Tibial nerve (tissue), 3 donors: ENCODE measurements at regions not wholly inside any gene's neighbourhood (a gene's known extent, or its start where the extent isn't known, plus 50 kb on each side); places are given as distances from the start of the nearest gene placed in this dataset.

ENCODE experiments used
- POLR2A ChIP-seq, 2 donors: fragments of 450-650 bp; IDR thresholded peaks; one replicate each; pipeline ENCODE4 v1.6.1; 2017; ENCODE audit warnings: antibody characterized with exemption in 2 of 2, mild to moderate bottlenecking in 2 of 2, moderate library complexity in 2 of 2
- TF ChIP-seq, protein P1 (sequence below), 5 experiments: fragments of 200-600 bp in 3 of 5; fragments of 450-650 bp in 2 of 5; sonication (generic) in 3 of 5; IDR thresholded peaks; one replicate each; pipeline ENCODE4 v1.5.1; 2016 to 2019; ENCODE audit warnings: antibody characterized with exemption in 5 of 5, mild to moderate bottlenecking in 3 of 5, moderate library complexity in 2 of 5

DNA sequence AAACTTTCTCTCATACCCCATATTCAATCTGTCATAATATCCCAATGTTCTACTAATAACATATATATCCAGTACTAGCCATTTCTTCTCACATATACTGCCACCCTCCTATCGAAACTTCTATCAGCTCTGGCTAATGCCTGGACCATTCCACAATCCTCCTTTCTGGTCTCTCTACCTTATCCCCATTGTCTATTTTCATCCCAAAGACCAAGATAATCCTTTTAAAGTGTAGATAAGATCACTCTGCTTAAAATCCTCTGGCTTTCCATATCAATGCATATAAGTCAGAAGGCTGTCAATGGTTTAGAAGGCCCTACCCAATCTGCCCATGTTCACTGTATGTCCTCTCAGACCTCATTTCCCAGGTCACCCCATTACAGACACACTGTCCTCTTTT, 229.6 kb downstream of the ZEB2 start:
- TF ChIP-seq, protein P1, sequence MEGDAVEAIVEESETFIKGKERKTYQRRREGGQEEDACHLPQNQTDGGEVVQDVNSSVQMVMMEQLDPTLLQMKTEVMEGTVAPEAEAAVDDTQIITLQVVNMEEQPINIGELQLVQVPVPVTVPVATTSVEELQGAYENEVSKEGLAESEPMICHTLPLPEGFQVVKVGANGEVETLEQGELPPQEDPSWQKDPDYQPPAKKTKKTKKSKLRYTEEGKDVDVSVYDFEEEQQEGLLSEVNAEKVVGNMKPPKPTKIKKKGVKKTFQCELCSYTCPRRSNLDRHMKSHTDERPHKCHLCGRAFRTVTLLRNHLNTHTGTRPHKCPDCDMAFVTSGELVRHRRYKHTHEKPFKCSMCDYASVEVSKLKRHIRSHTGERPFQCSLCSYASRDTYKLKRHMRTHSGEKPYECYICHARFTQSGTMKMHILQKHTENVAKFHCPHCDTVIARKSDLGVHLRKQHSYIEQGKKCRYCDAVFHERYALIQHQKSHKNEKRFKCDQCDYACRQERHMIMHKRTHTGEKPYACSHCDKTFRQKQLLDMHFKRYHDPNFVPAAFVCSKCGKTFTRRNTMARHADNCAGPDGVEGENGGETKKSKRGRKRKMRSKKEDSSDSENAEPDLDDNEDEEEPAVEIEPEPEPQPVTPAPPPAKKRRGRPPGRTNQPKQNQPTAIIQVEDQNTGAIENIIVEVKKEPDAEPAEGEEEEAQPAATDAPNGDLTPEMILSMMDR (IDR thresholded peaks at IDR 0.05): no peak
- TF ChIP-seq POLR2A (IDR thresholded peaks at IDR 0.05): no peak
